T-cell (primary cell): ENCODE measurements at regions not wholly inside any gene's neighbourhood (a gene's known extent, or its start where the extent isn't known, plus 50 kb on each side); places are given as distances from the start of the nearest gene placed in this dataset.
"Not testable (repeated sequence)": the region's sequence is repeated elsewhere in the genome, so short reads cannot be mapped to it uniquely, and the experiment has no call there.

Experiments used
- ATAC-seq, 4 experiments: fragments of 200-7000 bp in 3 of 4; fragments of 150-1000 bp in 1 of 4; cut with Tn5 transposase; replicated peaks in 1 of 4; 1 replicate in 3 of 4; 2 replicates in 1 of 4; pipeline ENCODE4 v1.10.0; 2021; ENCODE audit warnings: moderate library complexity in 3 of 4, mild to moderate bottlenecking in 2 of 4, moderate number of reproducible peaks in 1 of 4
- CTCF ChIA-PET, 2 donors: fragments of 300-600 bp; sonication (Branson Sonifier 250); formaldehyde crosslinking; loops; one replicate each; lab custom pipeline; 2022; ENCODE audit warnings: antibody characterized with exemption in 2 of 2; lab: Charles Lee
- POLR2A ChIA-PET, 2 donors: fragments of 300-600 bp; sonication (Branson Sonifier 250); formaldehyde crosslinking; loops; one replicate each; lab custom pipeline; 2022; ENCODE audit warnings: antibody characterized with exemption in 2 of 2; lab: Charles Lee
- DNase-seq, 35 experiments: peaks; one replicate each; pipeline versions ENCODE4 v3.0.0 to v3.0.0-alpha.2; 2013 to 2023
- H3K27ac ChIP-seq: one replicate; pipeline ENCODE4 v1.5.1; 2013; ENCODE audit warnings: low read length
- H3K27me3 ChIP-seq, 2 experiments: replicated peaks in 1 of 2; 1 replicate in 1 of 2; 2 replicates in 1 of 2; pipeline versions ENCODE4 v1.6.1 to v1.7.0; 2013; ENCODE audit warnings: low read length in 1 of 2, mixed read lengths in 1 of 2; ENCODE audit not compliant: control insufficient read depth in 2 of 2, insufficient read depth in 2 of 2; ENCODE audit errors: extremely low read depth in 1 of 2
- H3K36me3 ChIP-seq, 2 donors: 1 replicate in 1 of 2; 2 replicates in 1 of 2; pipeline versions ENCODE4 v1.6.1 to v1.7.0; 2013; ENCODE audit warnings: low read length in 1 of 2; ENCODE audit not compliant: control insufficient read depth in 2 of 2, insufficient read depth in 1 of 2; ENCODE audit errors: extremely low read depth in 1 of 2
- H3K4me1 ChIP-seq, 2 experiments: 1 replicate in 1 of 2; 2 replicates in 1 of 2; pipeline versions ENCODE4 v1.6.1 to v1.7.0; 2013; ENCODE audit warnings: low read length in 2 of 2, mixed read lengths in 1 of 2; ENCODE audit not compliant: insufficient read depth in 2 of 2, control insufficient read depth in 1 of 2; ENCODE audit errors: extremely low read depth in 1 of 2
- H3K4me3 ChIP-seq, 2 donors: 1 replicate in 1 of 2; 2 replicates in 1 of 2; pipeline versions ENCODE4 v1.5.1 to v1.7.0; 2013; ENCODE audit warnings: mild to moderate bottlenecking in 2 of 2, low read length in 1 of 2, moderate library complexity in 1 of 2; ENCODE audit not compliant: control insufficient read depth in 1 of 2; ENCODE audit errors: extremely low read depth in 1 of 2
- H3K9me3 ChIP-seq: 2 replicates; pipeline ENCODE4 v1.7.0; 2013
- H3K27ac Mint-ChIP-seq, 2 donors: one replicate each; pipeline ENCODE4 v1.8.0; 2020 to 2021; ENCODE audit warnings: mild to moderate bottlenecking in 2 of 2, mixed read lengths in 2 of 2
- H3K27me3 Mint-ChIP-seq, 2 donors: one replicate each; pipeline ENCODE4 v1.8.0; 2021 to 2022; ENCODE audit warnings: mixed read lengths in 2 of 2
- H3K36me3 Mint-ChIP-seq: one replicate; pipeline ENCODE4 v1.8.0; 2021; ENCODE audit warnings: mixed read lengths
- H3K4me1 Mint-ChIP-seq, 3 donors: one replicate each; pipeline ENCODE4 v1.8.0; 2020 to 2022; ENCODE audit warnings: mixed read lengths in 3 of 3, mild to moderate bottlenecking in 1 of 3
- H3K4me3 Mint-ChIP-seq, 3 donors: one replicate each; pipeline ENCODE4 v1.8.0; 2020 to 2022; ENCODE audit warnings: mild to moderate bottlenecking in 3 of 3, mixed read lengths in 3 of 3, moderate library complexity in 3 of 3
- H3K9me3 Mint-ChIP-seq, 3 donors: one replicate each; pipeline ENCODE4 v1.8.0; 2020 to 2022; ENCODE audit warnings: mixed read lengths in 3 of 3
- WGBS: methylation state at CpG from one replicate; pipeline ENCODE4 v1.1.5; 2013; ENCODE audit warnings: missing lambda C conversion rate; ENCODE audit not compliant: insufficient coverage; 5-methylcytosine and 5-hydroxymethylcytosine counted together

DNA sequence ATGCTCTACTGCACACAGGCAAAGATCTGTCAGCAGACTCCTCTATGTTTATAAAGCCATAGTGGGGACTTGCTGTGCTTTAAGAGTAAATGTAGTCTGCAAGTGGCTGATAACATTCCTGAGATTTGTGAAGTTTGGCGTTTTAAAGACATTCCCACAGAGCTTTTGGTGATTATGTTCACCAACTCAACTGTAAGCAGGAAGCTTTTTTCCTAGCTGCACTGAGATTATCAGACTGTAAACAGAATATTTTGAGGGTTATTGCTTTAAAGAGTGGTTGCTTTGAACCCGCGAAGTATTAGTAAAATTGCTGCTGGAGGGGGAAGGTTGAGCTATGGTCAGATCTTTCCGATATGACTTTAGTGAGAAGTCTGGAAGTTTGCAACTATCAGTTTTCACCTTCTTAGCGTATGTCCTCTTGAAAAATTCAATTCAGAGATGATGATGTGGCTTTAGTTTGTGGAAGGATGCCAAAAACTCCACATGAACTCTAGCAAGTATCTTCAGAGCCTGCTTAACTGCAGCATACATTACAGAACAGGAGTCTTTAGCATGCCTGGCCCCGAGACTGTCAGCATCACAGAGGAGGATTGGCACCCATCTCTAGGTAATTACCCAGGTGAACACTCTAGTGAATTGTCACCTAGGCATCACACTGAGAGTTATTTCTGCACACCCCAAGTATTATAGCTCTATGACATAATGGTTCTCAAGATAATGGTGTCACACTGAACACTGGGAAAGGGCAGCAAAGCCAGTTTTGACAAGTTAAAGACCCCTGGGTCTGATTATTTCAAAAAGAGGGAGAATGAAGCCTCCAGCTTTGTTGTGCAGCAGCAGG lies 89.9 kb downstream of the MTNR1B start:
- Mint-ChIP-seq H3K9me3 (peaks cover 0 to 2% (median 0%) of the 10 kb centered on the region in 3 donors), H3K4me1 (no peaks in the 10 kb centered on the region), H3K27me3 (peaks cover 4 to 6% of the 10 kb centered on the region in 2 donors), H3K4me3 (no peak overlapping the region), H3K27ac (no peak overlapping the region), H3K36me3 (no peaks in the 10 kb centered on the region)
- H3K27me3 ChIP-seq = no peaks in the 10 kb centered on the region
- H3K36me3 ChIP-seq = no peaks in the 10 kb centered on the region
- no peaks in the 10 kb centered on the region for H3K4me1 ChIP-seq
- WGBS = 83% methylated on average over 4 of the region's 6 CpGs
- POLR2A ChIA-PET = no interaction called here
- H3K4me3 ChIP-seq = no peak overlapping the region
- DNase-seq (no peak), ATAC-seq (no peak)
- H3K27ac ChIP-seq = no peak overlapping the region
- CTCF ChIA-PET = no interaction called here
- H3K9me3 ChIP-seq = no peaks in the 10 kb centered on the region

DNA sequence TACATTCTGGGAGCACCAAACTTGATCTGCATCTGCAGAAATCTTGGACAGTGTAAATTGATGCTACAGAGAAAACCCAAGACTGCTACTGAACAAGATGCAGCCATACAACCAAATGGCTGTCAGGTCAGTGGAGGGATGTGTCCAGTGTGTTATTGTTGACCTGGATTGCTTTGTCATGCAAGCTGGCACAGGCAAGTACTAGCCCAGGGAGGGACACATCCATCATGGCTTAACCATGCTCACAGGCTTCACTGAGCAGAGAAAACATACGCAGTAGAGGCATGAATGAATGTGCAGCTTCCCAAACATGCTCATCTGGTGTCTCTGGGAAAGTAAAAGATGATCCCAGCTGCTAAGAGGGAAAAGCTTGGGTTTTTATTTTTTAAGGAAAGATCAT lies 93.6 kb downstream of the MTNR1B start:
- Mint-ChIP-seq H3K36me3 (no peaks in the 10 kb centered on the region), H3K4me1 (no peaks in the 10 kb centered on the region), H3K27me3 (peaks cover 11 to 20% of the 10 kb centered on the region in 2 donors), H3K27ac (no peak overlapping the region), H3K9me3 (no peaks in the 10 kb centered on the region), H3K4me3 (no peak overlapping the region)
- Histone ChIP-seq H3K4me1 (no peaks in the 10 kb centered on the region), H3K27ac (no peak overlapping the region), H3K9me3 (no peaks in the 10 kb centered on the region), H3K27me3 (peaks cover 0 to 4% of the 10 kb centered on the region in 2 experiments), H3K36me3 (no peaks in the 10 kb centered on the region), H3K4me3 (no peak overlapping the region)
- ChIA-PET POLR2A (no interaction called here), CTCF (no interaction called here)
- ATAC-seq (no peak), DNase-seq (no peak)
- WGBS = no CpG with 5 or more reads among the region's 1 CpG

DNA sequence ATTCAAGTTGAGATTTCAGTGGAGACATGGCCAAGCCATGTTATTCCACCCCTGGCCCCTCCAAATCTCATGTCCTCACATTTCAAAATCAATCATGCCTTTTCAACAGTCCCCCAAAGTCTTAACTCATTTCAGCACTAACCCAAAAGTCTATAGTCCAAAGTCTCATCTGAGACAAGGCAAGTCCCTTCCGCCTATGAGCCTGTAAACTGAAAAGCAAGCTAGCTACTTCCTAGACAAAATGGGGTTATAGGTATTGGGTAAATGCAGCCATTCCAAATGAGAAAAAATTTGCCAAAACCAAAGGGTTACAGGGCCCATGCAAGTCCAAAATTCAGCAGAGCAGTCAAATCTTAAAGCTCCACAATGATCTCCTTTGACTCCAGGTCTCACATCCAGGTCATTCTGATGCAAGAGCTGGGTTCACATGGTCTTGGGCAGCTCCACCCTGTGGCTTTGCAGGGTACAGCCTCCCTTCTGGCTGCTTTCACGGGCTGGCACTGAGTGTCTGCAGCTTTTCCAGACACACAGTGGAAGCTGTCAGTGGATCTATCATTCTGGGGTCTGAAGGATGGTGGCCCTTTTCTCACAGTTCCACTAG lies 95.7 kb downstream of the MTNR1B start:
- H3K36me3 ChIP-seq, ATAC-seq, H3K9me3 ChIP-seq, H3K4me3 Mint-ChIP-seq, H3K4me3 ChIP-seq, CTCF ChIA-PET, H3K4me1 Mint-ChIP-seq, H3K27ac Mint-ChIP-seq, H3K36me3 Mint-ChIP-seq, POLR2A ChIA-PET, H3K4me1 ChIP-seq, H3K9me3 Mint-ChIP-seq, DNase-seq, H3K27me3 ChIP-seq, H3K27ac ChIP-seq: not testable (repeated sequence)
- peaks cover 11 to 31% of the 10 kb centered on the region in 2 donors for H3K27me3 Mint-ChIP-seq
- WGBS = 67% methylated on average over 1 of the region's 2 CpGs

DNA sequence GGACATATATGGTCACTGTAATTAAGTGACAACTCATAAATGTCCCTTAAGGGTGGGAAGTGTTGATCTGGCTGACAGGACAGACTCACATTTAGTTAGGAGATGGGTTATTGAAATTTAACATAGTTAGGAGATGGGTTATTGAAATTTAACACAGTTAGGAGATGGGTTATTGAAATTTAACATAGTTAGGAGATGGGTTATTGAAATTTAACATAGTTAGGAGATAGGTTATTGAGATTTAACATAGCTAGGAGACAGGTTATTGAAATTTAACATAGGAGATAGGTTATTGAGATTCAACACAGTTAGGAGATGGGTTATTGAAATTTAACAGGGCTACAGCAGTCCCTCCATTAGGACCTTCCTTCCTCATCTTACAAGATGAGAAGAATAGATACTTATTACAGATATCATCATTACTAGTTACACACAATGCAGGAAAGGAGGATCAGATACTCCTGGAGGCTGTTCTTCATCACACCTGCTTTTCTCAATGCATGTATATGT lies 98.5 kb downstream of the MTNR1B start:
- H3K27ac Mint-ChIP-seq = no peak overlapping the region

DNA sequence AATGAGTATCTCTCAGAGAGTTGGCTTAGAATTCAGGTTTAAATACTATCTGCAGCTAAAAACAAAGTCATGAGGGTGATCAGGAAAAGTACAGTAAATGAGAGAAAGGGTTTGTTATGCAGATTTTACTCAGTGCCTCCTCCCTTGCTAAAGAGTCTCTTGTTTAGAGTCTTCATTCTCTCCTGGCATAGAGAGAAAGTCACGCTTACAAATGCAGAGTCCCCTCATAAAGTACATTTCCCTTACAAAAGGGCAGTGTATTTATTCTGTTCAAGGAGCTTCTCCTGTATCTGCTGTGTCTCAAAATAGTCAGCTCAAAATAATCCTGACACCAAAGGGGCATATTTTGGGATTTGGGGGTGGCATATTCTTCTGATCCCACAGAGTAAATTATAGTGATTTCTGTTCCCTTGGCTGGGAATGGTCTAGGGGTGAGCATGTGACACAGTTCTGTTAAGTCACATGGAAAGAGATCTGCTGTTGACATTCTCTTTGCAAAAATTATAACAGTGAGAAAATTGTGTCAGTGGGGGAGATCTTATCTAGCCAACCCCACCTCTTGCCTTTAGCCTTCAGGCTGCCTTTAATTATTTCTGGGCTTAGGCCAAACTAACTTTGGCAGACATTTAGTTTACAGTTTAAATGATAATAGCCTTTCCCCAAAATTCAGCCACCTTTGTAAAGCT lies 102.9 kb downstream of the MTNR1B start:
- Mint-ChIP-seq H3K27ac (no peak overlapping the region), H3K4me3 (no peak overlapping the region), H3K9me3 (no peaks in the 10 kb centered on the region), H3K27me3 (peaks cover 8 to 15% of the 10 kb centered on the region in 2 donors), H3K36me3 (no peaks in the 10 kb centered on the region), H3K4me1 (no peaks in the 10 kb centered on the region)
- Histone ChIP-seq H3K4me3 (no peak overlapping the region), H3K27me3 (no peaks in the 10 kb centered on the region), H3K9me3 (no peaks in the 10 kb centered on the region), H3K4me1 (no peaks in the 10 kb centered on the region), H3K36me3 (no peaks in the 10 kb centered on the region), H3K27ac (no peak overlapping the region)
- ChIA-PET POLR2A (no interaction called here), CTCF (no interaction called here)
- no peak for ATAC-seq
- DNase-seq = no peak
- no CpG with 5 or more reads among the region's 1 CpG for WGBS

More for the DNA sequence above, 98.5 kb downstream of the MTNR1B start:
- H3K4me1 Mint-ChIP-seq = no peaks in the 10 kb centered on the region
- H3K9me3 Mint-ChIP-seq = no peaks in the 10 kb centered on the region
- POLR2A ChIA-PET = no interaction called here
- DNase-seq (no peak), ATAC-seq (no peak)
- Histone ChIP-seq H3K27me3 (peaks cover 0 to 4% of the 10 kb centered on the region in 2 experiments), H3K27ac (no peak overlapping the region), H3K36me3 (no peaks in the 10 kb centered on the region), H3K4me3 (no peak overlapping the region), H3K4me1 (no peaks in the 10 kb centered on the region), H3K9me3 (no peaks in the 10 kb centered on the region)
- no peaks in the 10 kb centered on the region for H3K36me3 Mint-ChIP-seq
- peaks cover 7 to 26% of the 10 kb centered on the region in 2 donors for H3K27me3 Mint-ChIP-seq
- CTCF ChIA-PET = interaction anchor here in 1 of 2 donors (0.7 kb wide), 1 partner anchor 622 kb away, joined by 3 read pairs; no protein-coding TSS in a partner anchor
- no peak overlapping the region for H3K4me3 Mint-ChIP-seq

DNA sequence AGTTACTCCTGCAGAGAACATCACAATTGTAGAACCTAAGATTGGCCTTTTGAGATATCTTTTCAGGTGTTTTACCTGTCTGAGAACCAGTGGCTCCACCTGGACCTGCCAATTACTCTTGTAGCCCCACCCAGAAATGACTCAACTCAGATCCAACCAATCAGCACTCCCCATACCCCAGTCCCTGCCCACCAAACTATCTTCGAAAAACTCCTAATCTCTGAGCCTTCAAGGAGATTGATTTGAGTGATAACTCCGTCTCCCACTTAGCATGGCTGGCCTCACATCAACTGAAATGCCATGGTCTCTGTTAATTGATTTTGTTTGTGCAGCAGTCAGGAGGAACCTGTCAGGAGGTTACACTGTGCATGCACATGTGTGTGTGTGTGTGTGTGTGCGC lies 103.6 kb downstream of the MTNR1B start:
- no peak overlapping the region for H3K27ac Mint-ChIP-seq
- H3K4me3 ChIP-seq = no peak overlapping the region
- ChIA-PET POLR2A (no interaction called here), CTCF (no interaction called here)
- no peaks in the 10 kb centered on the region for H3K4me1 ChIP-seq
- ATAC-seq (no peak), DNase-seq (no peak)
- no peaks in the 10 kb centered on the region for H3K9me3 ChIP-seq
- no peaks in the 10 kb centered on the region for H3K4me1 Mint-ChIP-seq
- H3K27ac ChIP-seq = no peak overlapping the region
- H3K27me3 ChIP-seq = no peaks in the 10 kb centered on the region
- H3K27me3 Mint-ChIP-seq = peaks cover 13 to 16% of the 10 kb centered on the region in 2 donors
- no peaks in the 10 kb centered on the region for H3K36me3 Mint-ChIP-seq
- no peak overlapping the region for H3K4me3 Mint-ChIP-seq
- 40% methylated on average over 1 of the region's 3 CpGs for WGBS
- H3K36me3 ChIP-seq = no peaks in the 10 kb centered on the region
- H3K9me3 Mint-ChIP-seq = no peaks in the 10 kb centered on the region
